HG02678 (cell line): ENCODE measurements at regions not wholly inside any gene's neighbourhood (a gene's known extent, or its start where the extent isn't known, plus 50 kb on each side); places are given as distances from the start of the nearest gene placed in this dataset.
A peak's percentile ranks its signal among the peaks of the same experiment; 100 is the strongest.
"Not testable (repeated sequence)": the region's sequence is repeated elsewhere in the genome, so short reads cannot be mapped to it uniquely, and the experiment has no call there.

ENCODE experiments used
- ATAC-seq: cut with Tn5 transposase; IDR thresholded peaks from one replicate; pipeline ENCODE4 v1.9.1; 2021; ENCODE audit warnings: mild to moderate bottlenecking, moderate library complexity; ENCODE audit not compliant: unreplicated experiment

DNA sequence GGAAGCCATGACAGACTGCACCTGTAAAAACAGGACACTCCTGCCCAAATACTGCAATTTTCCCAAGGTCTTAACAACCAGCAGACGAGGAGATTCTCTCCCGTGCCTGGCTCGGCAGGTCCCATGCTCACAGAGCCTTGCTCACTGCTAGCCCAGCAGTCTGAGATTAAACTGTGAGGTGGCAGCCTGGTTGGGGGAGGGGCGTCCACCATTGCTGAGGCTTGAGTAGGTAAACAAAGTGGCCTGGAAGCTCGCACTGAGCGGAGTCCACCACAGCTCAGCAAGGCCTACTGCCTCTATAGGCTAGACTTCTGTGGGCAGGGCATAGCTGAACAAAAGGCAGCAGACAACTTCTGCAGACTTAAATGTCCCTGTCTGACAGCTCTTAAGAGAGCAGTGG is 80.3 kb downstream of the ANXA5 start:
- not testable (repeated sequence) for ATAC-seq

DNA sequence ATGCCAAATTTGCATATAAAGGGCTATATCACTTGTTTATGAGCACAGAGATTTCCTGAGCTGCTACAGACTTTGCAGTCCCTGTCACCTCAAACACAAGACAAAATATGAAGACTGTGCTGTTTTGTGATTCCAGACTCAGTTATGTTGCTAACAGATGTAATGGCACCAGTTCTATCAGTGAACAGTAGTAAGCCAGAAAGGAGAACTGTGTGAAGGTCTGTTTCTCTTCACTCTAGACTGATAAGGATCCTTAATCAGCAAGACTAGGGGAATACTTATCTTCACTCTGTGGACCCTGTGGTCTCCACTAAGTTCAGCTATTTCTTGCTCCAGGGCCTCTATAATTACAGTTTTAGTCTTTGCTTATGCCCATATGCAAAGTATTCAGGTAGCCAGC is 82.7 kb downstream of the ANXA5 start:
- no peak for ATAC-seq

DNA sequence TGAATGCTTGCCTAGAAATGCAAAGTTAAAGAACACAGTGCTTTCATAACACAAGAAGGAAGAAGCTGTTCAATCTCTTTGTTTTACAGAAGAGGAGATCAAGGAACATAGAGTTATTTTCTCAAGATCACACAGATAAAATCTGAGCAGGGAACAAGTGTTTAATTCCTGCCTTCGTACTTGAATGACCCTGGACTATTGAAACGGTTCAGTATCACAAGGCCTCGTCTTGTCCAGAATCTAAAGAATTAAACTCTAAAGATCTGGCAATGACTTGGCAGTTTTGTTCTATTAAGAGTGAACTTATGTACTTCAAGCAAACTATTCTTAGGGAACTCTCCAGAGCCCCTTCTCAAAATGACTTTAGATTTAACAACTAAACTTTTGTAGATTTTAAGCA is 97.7 kb downstream of the ANXA5 start:
- ATAC-seq, result no peak

DNA sequence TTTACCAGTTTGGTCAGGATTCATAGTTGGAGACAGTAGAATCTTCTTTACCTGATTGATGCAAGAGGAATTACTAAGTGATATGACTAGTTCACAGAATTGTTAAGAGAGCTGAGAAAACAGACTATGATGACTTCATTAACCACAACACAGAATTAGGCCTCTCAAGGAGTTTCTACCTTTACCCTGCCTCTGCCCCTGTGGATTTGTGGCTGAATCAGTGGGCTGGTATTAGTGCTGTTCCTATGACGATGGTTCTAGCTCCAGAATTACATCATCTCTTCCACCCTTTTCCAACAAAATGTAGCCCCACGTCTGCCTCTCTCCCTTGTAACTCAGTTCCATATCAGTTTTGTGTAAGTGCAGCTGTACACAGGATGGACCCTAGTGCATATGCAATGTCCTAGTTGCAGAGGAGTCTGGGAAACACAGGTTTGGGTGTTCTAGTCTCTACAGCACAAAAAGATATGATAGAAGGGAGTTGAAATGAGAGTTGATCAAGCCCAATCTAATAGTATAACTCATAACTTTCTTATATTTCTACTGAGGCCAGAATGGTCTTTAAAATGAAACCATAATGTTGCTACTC is 99.3 kb downstream of the ANXA5 start:
- ATAC-seq, result peak; percentile 65

DNA sequence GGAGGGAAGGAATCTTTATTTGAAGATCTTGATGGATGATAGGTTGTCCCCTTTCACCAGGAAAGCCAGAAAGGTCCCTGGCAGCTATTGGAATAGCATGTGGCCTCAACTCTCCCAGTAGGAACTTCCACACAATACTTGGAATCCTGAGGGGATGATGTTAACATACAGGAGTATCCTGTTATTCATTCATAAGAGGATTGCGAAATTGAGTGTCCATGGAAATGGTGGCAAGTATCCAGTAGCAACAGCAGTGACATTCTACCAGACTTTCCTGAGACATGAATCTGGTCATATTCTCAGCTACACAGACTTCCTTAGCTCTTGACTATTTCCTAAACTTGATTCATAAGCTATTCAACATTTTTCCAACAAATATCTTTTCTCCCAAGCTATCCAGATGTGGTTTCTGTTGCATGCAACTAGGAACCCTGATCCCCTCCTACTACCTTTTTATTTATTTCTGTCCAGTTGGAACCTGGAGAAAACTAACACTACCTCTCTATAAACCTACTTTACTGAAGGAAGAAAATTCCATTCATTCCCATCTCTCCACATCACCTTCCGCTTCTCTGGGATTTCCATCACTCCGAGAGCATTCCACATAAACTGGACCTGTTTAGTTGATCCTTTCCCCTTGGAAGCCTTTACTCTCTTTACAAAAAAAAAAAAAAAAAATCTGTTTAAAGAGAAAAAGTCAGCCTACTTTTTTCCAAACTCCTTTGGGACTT is 101.8 kb downstream of the ANXA5 start:
- no peak for ATAC-seq

DNA sequence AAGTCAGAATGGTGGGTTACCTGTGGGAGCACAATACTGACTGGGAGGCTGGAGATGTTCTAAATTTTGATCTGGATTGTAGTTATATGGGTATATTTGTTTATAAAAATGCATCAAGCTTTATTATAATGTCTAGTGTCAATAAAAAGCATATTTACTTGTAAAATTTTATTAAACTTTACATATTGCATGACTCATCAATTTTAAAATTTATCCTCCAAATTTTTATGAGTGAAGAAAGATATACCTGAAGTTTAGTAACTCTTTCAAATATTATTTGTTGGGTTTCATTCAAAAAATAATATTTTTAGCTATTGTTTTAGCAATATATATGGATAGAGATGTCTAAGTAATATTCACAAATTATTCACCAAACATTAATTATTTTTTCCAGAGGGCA is 103.0 kb downstream of the ANXA5 start:
- no peak for ATAC-seq

DNA sequence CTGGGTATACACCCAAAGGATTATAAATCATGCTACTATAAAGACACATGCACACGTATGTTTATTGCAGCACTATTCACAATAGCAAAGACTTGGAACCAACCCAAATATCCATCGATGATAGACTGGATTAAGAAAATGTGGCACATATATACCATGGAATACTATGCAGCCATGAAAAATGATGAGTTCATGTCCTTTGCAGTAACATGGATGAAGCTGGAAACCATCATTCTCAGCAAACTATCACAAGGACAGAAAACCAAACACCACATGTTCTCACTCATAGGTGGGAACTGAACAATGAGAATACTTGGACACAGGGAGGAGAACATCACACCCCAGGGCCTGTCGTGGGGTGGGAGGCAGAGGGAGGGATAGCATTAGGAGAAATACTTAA is 104.5 kb downstream of the ANXA5 start:
- not testable (repeated sequence) for ATAC-seq

DNA sequence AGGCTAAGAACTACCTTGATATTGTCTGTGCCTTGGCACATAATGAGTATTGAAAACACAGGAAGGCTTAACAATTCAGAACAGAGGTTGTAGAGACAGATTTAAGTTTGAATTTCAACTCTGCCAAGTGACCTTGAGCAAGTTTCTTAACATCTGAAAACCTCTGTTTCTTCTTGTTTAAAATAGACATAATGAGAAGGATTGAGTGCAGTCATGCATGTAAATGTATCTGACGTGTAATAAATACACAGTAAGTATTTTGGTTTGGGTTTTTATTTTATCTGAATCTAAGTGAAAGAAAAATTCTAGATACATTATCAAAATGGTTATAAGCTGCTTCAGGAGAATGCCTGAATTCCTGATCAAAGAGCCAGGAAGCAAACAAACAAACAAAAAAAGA is 111.9 kb downstream of the ANXA5 start:
- ATAC-seq, result no peak

DNA sequence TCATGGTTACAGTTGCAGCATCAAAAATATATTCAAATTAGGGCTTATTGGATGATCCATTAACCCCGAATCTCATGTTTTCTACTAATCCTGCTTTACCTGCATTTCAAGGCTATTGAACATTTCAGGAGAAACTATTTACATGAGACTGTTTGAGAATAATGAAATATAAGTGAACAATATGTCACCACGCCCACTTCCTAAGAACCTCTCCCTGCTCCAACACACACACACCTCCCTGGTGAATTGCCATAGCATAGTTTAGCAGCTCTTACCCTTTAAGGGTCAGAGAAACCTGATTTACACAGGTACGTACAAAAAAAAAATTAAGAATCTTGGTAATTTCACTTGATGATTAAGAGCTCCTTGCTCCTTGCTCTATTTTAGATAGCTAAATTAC is 113.4 kb downstream of the ANXA5 start:
- no peak for ATAC-seq

DNA sequence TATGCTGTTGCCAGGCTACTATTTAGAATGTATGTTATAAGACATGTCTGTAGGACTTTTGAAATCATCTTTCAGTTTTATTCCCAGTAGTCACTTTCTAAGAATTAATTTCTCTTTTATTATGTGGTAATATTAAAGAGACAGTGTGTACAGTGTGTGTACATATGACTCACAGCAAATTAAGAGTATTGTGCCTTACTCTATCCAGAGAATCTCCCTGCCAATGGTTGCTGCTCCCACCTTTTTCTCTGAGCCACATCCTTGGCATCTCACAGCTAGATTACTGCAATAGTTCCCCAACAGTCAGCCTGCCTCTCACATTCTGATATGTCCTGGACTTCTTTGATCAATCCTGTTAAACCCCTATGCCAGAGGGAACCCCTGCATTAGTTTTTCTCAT is 114.5 kb downstream of the ANXA5 start:
- no peak for ATAC-seq

DNA sequence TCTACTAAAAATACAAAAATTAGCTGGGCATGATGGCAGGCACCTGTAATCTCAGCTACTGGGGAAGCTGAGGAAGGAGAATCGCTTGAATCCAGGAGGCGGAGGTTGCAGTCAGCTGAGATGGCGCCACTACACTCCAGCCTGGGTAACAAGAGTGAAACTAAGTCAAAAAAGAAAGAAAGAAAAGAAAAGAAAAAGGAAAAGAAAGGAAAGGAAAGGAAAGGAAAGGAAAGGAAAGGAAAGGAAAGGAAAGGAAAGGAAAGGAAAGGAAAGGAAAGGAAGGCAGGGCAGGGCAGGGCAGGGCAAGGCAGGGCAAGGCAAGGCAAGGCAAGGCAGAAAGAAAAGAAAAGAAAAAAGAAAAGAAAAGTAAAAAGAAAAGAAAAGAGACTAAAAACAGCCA is 121.4 kb downstream of the ANXA5 start:
- ATAC-seq, result not testable (repeated sequence)

DNA sequence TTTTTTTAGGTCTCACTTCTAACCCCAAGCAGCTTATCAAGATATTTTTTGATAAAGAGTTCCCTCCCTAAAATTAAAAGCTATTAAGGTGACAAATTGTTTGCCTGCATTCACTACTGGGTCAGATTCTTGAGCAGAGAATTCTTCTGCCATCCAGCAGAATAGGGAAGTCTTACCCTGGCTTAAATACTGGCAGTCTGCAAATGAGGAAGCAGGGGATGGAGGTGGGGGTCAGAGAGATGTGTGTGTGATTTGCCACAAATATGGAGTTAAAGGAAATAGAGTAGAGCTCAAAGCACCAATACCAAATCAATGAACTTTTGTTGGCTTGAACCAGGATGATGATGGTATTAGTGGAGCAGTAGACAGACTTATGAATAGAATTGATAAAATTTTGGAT is 122.2 kb downstream of the ANXA5 start:
- ATAC-seq, result no peak

DNA sequence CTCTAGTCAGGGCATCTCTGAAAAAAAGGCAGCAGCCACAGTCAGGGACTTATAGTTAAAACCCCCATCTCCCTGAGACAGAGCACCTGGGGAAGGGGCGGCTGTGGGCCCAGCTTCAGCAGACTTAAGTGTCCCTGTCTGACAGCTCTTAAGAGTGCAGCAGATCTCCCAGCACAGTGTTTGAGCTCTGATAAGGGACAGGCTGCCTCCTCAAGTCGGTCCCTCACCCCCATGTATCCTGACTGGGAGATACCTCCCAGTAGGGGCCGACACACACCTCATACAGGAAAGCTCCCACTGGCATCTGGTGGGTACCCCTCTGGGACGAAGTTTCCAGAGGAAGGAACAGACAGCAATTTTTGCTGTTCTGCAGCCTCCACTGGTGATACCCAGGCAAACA is 129.0 kb downstream of the ANXA5 start:
- ATAC-seq, result no peak

DNA sequence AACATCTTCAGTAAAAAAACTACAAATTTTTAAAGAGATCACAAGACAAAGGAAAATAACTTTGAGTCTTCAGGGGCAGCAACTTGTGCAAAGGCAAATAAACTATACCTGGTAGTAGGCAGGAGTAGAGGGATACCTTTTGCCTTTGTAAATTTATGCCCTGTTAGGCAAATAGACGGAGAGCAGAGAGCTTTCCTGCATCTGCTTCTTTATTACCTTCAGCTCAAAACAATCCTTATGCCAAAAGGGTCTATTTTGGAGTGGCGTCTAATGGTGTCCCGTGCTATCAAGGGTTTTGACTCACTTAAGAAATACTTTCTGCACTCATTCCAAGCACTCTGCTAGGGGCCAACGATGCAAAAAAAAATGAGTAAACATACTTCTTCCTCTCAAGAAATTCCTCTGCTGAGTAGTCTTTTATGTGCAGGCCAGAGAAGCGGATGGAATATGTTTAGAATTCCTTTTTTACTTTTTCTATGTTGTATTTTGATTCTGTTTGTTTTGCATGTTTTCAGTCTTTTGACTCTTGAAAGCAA is 131.9 kb downstream of the ANXA5 start:
- no peak for ATAC-seq

DNA sequence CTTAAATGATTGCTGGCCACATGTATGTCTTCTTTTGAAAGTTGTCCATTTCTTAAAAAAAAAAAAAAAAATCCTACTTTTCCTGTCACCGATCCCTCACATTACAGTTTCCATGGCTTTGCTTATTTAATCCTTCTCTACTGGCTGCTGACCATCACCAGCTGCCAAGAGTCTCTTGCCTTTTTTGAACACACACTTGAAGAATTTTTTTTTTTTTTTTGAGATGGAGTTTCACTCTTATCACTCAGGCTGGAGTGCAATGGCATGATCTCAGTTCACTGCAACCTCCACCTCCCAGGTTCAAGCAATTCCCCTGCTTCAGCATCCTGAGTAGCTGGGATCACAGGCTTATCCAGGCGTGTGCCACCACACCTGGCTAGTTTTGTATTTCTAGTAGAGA is 134.0 kb downstream of the ANXA5 start:
- ATAC-seq, result no peak

DNA sequence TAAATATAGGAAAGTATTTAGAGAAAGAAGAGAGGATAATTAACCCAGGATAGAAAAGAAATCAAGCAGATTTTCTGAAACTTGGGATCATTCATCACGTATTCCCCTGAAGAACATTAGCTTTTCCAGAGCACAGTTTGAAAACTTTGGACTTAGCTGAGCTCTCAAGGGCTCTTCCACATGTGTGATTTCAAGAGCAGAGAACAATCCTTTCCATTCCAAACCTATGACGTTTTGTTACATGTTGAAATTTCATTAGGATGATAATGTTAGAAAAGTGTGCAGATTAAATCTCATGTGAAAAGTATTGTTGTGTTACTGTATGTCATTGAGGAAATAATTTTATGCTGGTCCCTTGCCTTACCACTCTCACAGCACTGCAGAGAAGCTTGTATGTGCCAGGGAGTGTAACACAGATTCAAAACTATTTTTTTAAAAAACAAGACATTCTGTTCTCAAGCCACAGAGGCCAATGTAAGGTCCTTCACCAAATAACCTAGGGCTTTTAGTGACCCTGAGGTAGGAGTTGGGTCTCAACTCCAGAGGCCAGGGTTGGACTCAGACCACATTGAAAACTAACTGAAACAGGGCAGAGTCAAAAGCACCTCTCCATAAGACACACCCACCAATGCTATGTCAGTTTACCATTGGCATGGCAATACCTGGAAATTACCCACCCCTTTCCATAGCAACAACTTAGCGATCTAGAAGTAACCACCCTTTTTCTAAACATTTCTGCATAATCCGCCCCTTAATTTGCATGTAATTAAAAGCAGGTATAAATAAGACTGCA is 141.3 kb downstream of the ANXA5 start:
- ATAC-seq, result no peak

DNA sequence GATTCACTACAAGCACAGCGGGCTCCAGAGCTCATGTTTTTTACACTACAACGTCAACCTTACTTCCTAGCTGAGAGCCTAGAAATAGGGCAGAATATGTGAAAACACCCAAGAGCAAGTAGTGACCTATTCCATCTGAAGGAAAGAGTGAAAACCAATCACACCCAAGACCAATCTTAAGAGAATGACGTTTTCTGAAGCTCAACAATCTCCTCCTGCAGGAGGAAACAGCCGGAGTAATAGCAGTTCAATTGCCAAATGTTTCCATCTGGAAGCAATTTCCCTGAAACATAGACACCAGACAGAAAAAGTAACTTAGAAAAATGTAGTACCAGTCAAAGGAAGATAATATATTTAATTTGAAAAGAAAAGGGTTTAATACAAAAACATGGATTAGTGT is 142.4 kb downstream of the ANXA5 start:
- ATAC-seq, result no peak

DNA sequence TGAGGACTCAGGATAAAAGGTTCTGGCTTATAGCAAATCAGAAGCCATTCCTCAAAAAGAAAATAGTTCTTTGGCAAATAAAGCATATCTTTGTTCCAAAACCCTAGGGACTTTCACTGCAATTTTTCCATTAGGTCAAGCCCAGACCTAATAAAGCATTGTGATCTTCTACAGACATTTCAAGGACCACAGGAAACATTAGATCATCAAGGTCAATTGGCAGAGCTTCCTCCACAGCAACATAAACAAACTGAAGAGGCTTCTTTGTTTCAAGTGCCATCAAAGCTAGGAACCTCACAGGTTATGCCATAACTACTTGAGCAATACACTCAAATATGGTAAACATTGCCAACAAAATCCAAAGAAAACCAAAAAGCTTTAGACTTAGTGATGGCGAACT is 144.9 kb downstream of the ANXA5 start:
- ATAC-seq, result no peak

DNA sequence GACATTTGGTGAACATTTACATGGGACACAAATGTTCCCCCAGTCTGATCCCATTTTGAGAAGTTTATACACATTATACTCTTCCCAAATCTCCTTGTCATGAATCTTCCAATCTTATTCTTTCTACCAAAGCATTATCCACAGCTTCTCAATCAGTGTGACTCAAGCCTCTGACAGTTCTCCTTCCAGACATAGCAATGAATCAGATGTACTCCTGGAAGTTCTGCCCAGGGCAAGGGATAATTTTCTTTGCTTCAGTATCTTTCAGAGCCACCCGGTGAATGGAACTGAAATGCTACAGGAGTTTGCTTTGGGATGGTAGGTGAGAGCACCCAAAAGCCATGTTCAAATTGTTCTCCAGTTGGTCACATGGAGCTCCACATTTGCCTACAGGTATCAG is 145.5 kb downstream of the ANXA5 start:
- no peak for ATAC-seq

DNA sequence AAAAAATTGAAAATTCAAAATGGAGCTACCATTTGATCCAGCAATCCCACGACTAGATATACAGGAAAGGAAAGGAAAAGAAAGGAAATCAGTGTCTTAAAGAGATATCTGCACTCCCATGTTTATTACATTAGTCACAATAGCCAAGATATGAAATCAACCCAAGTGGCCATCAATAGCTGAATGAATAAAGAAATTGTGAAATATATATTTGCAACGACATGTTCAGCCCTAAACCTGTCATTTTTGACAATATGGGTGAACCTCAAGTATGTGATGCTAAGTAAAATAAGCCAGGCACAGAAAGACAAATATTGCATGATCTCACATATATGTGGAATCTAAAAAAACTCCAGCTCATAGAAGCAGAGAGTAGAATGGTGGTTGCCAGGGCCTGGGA is 155.1 kb downstream of the ANXA5 start:
- no peak for ATAC-seq

DNA sequence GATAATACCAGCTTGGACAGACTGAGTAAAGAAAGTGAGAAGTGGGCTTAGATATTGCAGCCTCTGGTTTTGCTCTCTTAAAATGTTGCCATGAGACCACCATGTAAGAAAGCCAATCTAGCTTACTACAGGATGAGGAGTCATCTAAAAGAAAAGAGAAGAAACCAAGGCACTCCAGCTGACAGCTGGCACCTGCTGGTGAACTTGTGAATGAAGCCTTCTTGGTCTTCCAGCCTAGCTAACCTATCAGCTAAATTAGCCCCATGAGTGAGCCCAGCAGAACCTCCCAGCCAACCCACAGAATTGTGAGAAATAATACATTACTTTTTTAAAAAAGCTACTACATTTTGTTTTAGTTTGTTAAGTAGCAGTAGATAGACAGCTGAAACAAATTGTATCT is 154.5 kb upstream of the QRFPR start:
- ATAC-seq, result no peak

DNA sequence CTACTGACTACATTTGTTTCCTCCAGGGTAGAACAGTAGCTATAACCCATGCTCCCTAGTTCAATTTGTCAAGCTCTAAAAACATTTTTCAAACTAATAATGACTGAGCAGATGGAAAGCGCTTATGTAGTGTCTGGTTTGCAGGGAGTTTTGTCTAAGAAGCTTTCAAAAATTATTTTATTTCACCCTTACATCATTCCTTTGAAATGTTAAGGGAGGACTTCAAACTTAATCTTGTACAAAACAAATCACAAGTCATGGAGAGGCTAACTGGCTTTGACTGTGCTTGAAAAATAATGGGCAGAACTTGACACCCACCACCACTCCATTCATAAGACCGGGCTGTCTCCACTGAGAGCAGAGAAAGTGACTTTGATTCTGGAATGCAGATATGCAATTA is 153.4 kb upstream of the QRFPR start:
- no peak for ATAC-seq
